Left lung (tissue), 4 donors: ENCODE measurements at regions not wholly inside any gene's neighbourhood (a gene's known extent, or its start where the extent isn't known, plus 50 kb on each side); places are given as distances from the start of the nearest gene placed in this dataset.

Source experiments
- ATAC-seq: fragments of 200-7000 bp; cut with Tn5 transposase; one replicate; pipeline ENCODE4 v1.9.1; 2020; ENCODE audit warnings: moderate library complexity
- DNase-seq, 4 donors: peaks; one replicate each; pipeline ENCODE4 v3.0.0-alpha.2; 2013 to 2020
- H3K27ac ChIP-seq, 2 donors: fragments of 200-600 bp; sonication (generic) in 1 of 2; one replicate each; pipeline versions ENCODE4 v1.5.0 to v1.8.0; 2020 to 2021
- H3K27me3 ChIP-seq, 2 donors: fragments of 200-600 bp; sonication (generic) in 1 of 2; one replicate each; pipeline versions ENCODE4 v1.5.0 to v1.8.0; 2020 to 2021
- H3K36me3 ChIP-seq, 2 donors: fragments of 200-600 bp; sonication (generic) in 1 of 2; one replicate each; pipeline versions ENCODE4 v1.5.0 to v1.8.0; 2020 to 2021
- H3K4me1 ChIP-seq, 2 donors: fragments of 200-600 bp; one replicate each; pipeline ENCODE4 v1.8.0; 2021
- H3K4me3 ChIP-seq, 2 donors: fragments of 200-600 bp; sonication (generic) in 1 of 2; one replicate each; pipeline versions ENCODE4 v1.5.0 to v1.8.0; 2020 to 2021; ENCODE audit warnings: mild to moderate bottlenecking in 1 of 2
- H3K9me3 ChIP-seq, 2 donors: fragments of 200-600 bp; sonication (generic) in 1 of 2; one replicate each; pipeline versions ENCODE4 v1.5.0 to v1.8.0; 2020 to 2021
- CTCF ChIP-seq, 2 donors: fragments of 200-600 bp; sonication (generic) in 1 of 2; IDR thresholded peaks; one replicate each; pipeline versions ENCODE4 v1.5.0 to v1.8.0; 2021; ENCODE audit warnings: antibody characterized with exemption in 2 of 2
- intact Hi-C, 2 donors: fragments of 100-400 bp; cut with DNase I; formaldehyde crosslinking; loops; one replicate each; pipeline versions ENCODE4 v1.11.2 to v1.14.2; 2022
- donor health status: DM: no; HTN: yes; CAD: no.
- donor health status: DM: no; HTN: no; CAD: no.

- Histone ChIP-seq H3K27ac (no peak overlapping the region), H3K4me3 (no peak overlapping the region), H3K4me1 (peaks cover 4 to 10% of the 10 kb centered on the region in 2 donors), H3K36me3 (no peaks in the 10 kb centered on the region), H3K9me3 (no peaks in the 10 kb centered on the region), H3K27me3 (peaks cover 89 to 100% of the 10 kb centered on the region in 2 donors)
- TF ChIP-seq CTCF (IDR thresholded peaks at IDR 0.05), result no peak
- DNase-seq (peak in 1 of 4 donors; percentile 39), ATAC-seq (no peak)
- intact Hi-C loops, result no loop called here
These were observed 126.4 kb upstream of the C11orf58 start for GRCh38 chr11:16611926-16612565.

- Histone ChIP-seq H3K9me3 (no peaks in the 10 kb centered on the region), H3K27ac (no peak overlapping the region), H3K4me3 (no peak overlapping the region), H3K4me1 (peaks cover 8 to 16% of the 10 kb centered on the region in 2 donors), H3K36me3 (no peaks in the 10 kb centered on the region), H3K27me3 (peaks cover 89 to 100% of the 10 kb centered on the region in 2 donors)
- DNase-seq (no peak), ATAC-seq (no peak)
- intact Hi-C loops, result no loop called here
- no peak for TF ChIP-seq CTCF (IDR thresholded peaks at IDR 0.05)
These were observed 127.0 kb upstream of the C11orf58 start for GRCh38 chr11:16611401-16611921.

- no peak for ATAC-seq
- Histone ChIP-seq H3K4me3 (no peak overlapping the region), H3K4me1 (peaks cover 10 to 22% of the 10 kb centered on the region in 2 donors), H3K9me3 (no peaks in the 10 kb centered on the region), H3K27ac (no peak overlapping the region), H3K27me3 (peaks cover 84 to 100% of the 10 kb centered on the region in 2 donors), H3K36me3 (no peaks in the 10 kb centered on the region)
- intact Hi-C loops, result no loop called here
- peak in 1 of 4 donors; percentile 74 for DNase-seq
- no peak for TF ChIP-seq CTCF (IDR thresholded peaks at IDR 0.05)
These were observed 127.6 kb upstream of the C11orf58 start for GRCh38 chr11:16610738-16611388.

- no peak for ATAC-seq
- H3K36me3 ChIP-seq, result no peaks in the 10 kb centered on the region
- H3K4me1 ChIP-seq, result peaks cover 10 to 28% of the 10 kb centered on the region in 2 donors
- H3K27ac ChIP-seq, result no peak overlapping the region
- H3K4me3 ChIP-seq, result no peak overlapping the region
- DNase-seq, result no peak
- H3K9me3 ChIP-seq, result no peaks in the 10 kb centered on the region
- TF ChIP-seq CTCF (IDR thresholded peaks at IDR 0.05), result no peak
- intact Hi-C loops, result no loop called here
- peaks cover 80 to 100% of the 10 kb centered on the region in 2 donors for H3K27me3 ChIP-seq
These were observed 128.2 kb upstream of the C11orf58 start for GRCh38 chr11:16610213-16610737.

GRCh38 chr11:16609769-16610168 is 128.7 kb upstream of the C11orf58 start:
- DNase-seq (peak in 1 of 4 donors; percentile 8), ATAC-seq (no peak)
- no peak overlapping the region for H3K27ac ChIP-seq
- peaks cover 10 to 33% of the 10 kb centered on the region in 2 donors for H3K4me1 ChIP-seq
- intact Hi-C loops, result loop anchor here in 1 of 2 donors (10.0 kb wide), 2 partner anchors 785 to 955 kb away; no protein-coding TSS in a partner anchor
- no peak overlapping the region for H3K4me3 ChIP-seq
- H3K27me3 ChIP-seq, result peaks cover 75 to 100% of the 10 kb centered on the region in 2 donors
- no peaks in the 10 kb centered on the region for H3K9me3 ChIP-seq
- no peak for TF ChIP-seq CTCF (IDR thresholded peaks at IDR 0.05)
- H3K36me3 ChIP-seq, result no peaks in the 10 kb centered on the region
